HG03342 (cell line): ENCODE measurements at regions not wholly inside any gene's neighbourhood (a gene's known extent, or its start where the extent isn't known, plus 50 kb on each side); places are given as distances from the start of the nearest gene placed in this dataset.
"Not testable (repeated sequence)": the region's sequence is repeated elsewhere in the genome, so short reads cannot be mapped to it uniquely, and the experiment has no call there.

Experiments
- ATAC-seq: cut with Tn5 transposase; IDR thresholded peaks from one replicate; pipeline ENCODE4 v1.9.1; 2021; ENCODE audit warnings: mild to moderate bottlenecking, moderate library complexity; ENCODE audit not compliant: unreplicated experiment

DNA sequence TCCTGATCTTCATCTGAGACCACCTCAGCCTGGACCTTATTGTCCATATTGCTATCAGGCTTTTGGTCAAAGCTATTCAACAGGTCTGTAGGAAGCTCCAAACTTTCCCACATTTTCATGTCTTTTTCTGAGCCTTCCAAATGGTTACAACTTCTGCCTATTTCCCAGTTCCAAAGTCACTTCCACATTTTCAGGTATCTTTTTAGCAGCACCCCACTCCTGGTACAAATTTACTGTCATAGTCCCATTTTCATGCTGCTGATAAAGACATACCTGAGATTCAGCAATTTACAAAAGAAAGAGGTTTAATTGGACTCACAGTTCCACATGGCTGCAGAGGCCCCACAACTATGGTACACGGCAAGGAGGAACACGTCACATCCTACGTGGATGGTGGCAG lies 815.5 kb downstream of the KCNJ2 start:
- ATAC-seq: no peak

GRCh38 chr17:70987867-70988340 lies 818.6 kb downstream of the KCNJ2 start:
- no peak for ATAC-seq

DNA sequence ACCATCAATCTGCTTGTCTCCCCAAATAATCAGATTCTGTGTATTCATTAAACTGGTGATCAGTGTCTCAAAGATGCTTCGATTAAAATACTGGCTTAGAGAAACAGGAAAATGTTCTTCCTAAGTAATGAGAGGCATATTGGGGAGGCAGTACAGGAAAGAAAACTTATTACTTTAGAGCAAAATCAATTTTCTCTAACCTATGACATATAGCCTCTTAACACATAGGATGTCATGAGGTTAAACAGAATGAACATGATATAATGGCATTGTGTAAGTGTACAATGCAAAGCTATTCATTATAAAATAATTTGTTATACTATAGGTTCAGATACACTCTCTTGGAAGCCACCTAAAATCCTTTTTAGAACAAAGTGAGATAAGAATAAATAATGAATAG lies 819.3 kb downstream of the KCNJ2 start:
- ATAC-seq: no peak

DNA sequence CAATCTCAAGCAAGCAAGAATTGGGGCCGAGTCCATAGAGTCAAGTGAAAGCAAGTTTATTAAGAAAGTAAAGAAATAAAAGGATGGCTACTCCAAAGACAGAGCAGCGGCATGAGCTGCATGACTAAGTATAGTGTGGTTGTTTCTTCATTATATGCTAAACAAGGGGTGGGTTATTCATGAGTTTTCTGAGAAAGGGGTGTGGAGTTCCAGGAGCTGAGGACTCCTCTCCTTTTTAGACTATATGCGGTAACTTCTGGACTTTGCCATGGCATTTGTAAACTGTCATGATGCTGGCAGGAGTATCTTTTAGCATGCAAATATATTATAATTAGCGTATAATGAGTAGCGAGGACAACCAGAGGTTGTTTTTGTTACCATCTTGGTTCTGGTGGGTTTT lies 819.9 kb downstream of the KCNJ2 start:
- ATAC-seq: no peak

GRCh38 chr17:70994194-70994593 lies 824.9 kb downstream of the KCNJ2 start:
- no peak for ATAC-seq

DNA sequence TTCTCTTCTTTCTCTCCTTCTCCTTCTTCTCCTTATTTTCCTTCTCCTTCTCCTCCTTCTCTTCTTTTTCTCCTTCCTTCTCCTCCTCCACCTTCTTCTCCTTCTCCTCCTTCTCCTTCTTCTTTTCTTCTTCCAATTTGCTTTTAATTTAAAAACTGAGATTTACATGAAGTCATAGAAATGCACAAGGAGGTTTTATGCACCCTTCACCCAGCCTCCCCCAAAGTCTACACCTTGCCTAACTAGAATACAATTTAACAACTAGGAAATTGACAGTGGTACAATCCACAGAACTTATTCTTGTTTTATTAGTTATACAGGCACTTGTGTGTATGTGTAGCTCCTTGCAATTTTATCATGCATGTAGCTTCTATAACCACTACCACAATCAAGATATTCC lies 826.7 kb downstream of the KCNJ2 start:
- ATAC-seq: no peak

DNA sequence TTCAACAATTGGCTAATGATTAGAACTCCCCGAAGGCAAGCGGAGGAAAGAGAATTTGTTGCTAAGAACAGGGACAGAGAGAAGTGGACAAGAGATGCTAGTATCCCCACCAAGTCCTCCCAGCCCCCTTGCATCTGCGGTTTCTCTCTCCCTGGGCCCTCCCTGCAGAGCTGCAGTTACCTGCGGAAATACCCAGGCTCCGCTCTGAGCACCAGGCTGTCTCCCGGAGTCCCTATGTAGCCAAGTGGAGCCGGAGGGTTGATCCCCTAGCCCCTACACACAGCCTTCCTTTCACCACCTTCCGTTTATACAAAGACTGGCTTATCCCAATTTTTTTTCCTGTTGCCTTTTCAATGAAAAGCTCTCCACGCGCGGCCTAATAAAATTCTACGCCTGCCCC lies 834.4 kb downstream of the KCNJ2 start:
- no peak for ATAC-seq

GRCh38 chr17:71004413-71004812 lies 835.1 kb downstream of the KCNJ2 start:
- no peak for ATAC-seq

DNA sequence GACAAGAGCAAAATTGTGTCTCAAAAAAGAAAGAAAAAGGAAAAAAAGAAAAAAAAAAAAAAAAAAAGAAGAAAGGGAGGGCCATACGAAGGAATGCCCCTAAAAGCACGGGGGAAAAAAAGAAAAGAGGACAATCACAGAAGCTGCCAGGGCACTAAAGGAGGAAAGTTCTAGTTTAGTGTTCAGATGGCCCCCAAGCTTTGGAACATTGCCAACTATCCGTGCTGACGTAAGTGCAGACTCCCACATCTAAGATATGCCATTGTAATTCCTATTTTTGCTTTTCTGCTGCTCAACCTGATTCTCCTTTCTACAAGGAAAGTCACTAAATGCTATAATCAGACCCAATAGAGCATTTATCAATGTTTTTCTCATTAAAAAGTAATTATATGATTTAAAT lies 842.1 kb downstream of the KCNJ2 start:
- ATAC-seq: no peak

DNA sequence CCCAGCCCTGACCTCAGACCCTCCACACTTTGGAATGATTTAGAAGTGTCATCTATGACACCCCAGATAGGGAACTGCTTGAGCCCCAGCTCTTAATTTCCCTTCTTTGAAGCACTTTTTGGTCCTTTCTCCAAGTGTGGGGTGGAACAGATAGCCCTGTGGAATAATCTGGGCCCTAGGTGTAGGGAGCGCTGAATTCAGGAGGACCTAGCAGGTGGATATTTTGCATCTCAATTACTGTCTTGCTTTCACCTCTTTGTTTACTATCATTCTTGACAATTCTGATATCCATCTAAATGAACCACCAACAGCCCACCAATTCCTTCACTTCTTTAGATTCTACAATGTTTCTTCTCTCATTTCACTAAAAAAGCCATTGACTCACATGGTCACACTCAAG lies 850.4 kb downstream of the KCNJ2 start:
- no peak for ATAC-seq

- no peak for ATAC-seq
Observed at GRCh38 chr17:71022758-71023157, 853.4 kb downstream of the KCNJ2 start.

DNA sequence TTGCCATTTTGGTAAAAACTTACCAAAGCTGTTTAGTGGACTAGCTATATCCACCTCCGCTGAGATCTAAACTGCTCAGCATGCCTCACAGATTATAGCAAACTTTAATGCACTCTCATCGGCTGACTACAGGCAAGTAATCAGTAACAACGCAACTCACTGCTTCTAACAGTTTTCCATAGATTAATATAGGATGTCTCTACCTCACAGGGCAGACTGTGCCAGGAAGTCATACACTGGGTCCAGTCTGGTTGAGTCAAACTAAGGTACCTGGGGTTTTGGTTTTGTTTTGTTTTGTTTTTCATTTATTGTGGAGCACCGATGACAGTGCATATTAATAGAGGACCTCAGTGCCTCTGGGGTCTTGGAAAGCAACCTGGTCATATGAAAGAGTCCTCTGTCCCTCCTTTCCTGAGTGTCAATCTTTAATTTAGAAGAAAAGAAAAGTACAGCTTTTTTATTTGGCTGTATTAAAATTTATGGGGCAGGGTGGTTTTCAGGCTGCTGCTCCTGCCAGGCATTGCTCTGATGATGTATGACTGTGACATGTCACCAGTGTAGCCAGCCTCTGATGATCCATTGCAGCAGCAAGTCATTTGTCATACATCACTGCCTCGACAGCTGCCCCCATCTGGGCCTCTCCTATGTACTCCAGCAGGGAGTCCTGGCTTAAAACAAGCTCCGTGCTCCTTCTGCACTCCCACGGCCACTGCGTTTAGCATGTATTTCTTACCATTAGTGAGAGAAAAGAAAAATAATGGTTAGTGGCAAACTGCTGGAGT lies 854.1 kb downstream of the KCNJ2 start:
- ATAC-seq: no peak

DNA sequence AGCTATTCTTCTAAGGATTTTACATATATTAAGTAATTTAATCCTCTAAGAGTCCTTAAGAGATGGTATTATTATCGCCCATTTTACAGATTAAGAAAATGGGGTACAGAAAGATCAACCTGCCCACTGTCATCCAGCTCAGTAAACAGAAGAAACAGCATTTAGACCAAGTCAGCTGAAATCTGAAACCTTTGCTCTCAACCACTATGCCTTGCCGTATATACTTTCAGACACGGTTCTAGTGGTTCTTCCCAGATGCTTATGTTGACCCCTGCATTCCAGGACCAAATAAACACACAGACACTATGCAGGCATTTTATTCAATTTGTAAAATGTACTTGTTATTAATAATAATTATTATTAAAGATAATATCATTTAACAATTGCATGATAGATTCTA lies 854.8 kb downstream of the KCNJ2 start:
- no peak for ATAC-seq

GRCh38 chr17:71024969-71025368 lies 855.6 kb downstream of the KCNJ2 start:
- no peak for ATAC-seq

- ATAC-seq: no peak
Observed at GRCh38 chr17:71029246-71029645, 859.9 kb downstream of the KCNJ2 start.

GRCh38 chr17:71031286-71031685 lies 862.0 kb downstream of the KCNJ2 start:
- ATAC-seq: not testable (repeated sequence)

- ATAC-seq: no peak
Observed at GRCh38 chr17:71032746-71033273, 863.5 kb downstream of the KCNJ2 start.

DNA sequence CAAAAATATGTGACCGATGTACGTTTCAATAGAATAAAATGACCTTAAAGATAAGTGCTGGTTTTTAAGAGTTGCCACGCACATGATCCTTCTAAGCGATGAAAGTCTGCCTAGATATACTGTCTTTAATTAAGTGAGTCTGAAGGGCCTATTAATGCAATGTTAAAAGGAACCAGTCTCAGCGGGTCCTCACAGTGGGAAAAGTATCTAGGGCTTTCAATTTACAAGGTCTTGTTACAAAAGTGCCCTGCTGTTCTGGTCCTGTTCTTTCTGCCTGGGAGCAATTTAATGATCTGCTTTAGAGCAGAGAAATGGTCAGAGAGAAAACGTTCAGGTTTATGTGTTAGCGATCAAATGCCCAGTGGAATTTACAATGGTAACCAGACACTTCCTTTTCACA lies 864.0 kb downstream of the KCNJ2 start:
- no peak for ATAC-seq

- ATAC-seq: no peak
Observed at GRCh38 chr17:71035226-71035625, 865.9 kb downstream of the KCNJ2 start.

DNA sequence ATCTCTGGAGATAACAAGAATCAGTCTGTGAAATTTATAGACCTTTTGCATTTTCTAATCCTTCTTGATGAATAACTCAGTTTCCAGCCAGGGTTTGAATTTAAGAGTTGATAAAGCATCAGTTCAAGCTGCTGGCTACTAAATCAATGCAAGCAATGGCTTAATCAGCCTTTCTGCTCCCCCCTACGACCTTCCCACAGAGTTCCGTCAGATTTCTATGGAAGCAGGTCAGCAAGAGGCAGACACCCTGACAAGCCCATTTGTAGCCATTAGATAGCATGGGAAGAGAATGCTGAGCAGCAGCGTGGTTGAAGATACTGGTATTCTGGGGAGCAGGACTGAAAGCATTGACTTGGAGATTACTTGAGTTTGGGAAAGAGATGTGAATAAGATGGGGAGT lies 868.1 kb downstream of the KCNJ2 start:
- no peak for ATAC-seq

DNA sequence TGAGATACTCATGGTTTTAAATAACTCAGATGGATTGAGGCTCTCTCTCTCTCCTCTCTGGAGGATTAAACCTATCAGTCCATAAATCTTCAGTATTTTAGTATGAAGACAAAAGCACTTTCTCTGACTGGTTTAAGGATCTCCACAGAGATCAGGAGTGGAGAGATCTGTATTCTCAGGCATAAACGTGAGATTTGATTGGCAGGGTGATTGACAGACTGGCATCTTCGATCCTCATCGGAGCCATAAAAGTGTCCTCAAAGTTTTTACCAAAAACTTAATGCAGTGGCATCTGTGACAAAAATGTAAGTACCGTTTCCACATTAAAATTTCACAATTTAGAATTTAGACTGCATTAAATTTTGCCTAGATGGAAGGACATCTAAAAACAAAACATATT lies 870.1 kb downstream of the KCNJ2 start:
- ATAC-seq: no peak

GRCh38 chr17:71052971-71053370 lies 883.6 kb downstream of the KCNJ2 start:
- ATAC-seq: no peak

GRCh38 chr17:71055128-71055527 lies 885.8 kb downstream of the KCNJ2 start:
- no peak for ATAC-seq
